ENCODE measurements at regions not wholly inside any gene's neighbourhood (a gene's known extent, or its start where the extent isn't known, plus 50 kb on each side); places are given as distances from the start of the nearest gene placed in this dataset.

DNA sequence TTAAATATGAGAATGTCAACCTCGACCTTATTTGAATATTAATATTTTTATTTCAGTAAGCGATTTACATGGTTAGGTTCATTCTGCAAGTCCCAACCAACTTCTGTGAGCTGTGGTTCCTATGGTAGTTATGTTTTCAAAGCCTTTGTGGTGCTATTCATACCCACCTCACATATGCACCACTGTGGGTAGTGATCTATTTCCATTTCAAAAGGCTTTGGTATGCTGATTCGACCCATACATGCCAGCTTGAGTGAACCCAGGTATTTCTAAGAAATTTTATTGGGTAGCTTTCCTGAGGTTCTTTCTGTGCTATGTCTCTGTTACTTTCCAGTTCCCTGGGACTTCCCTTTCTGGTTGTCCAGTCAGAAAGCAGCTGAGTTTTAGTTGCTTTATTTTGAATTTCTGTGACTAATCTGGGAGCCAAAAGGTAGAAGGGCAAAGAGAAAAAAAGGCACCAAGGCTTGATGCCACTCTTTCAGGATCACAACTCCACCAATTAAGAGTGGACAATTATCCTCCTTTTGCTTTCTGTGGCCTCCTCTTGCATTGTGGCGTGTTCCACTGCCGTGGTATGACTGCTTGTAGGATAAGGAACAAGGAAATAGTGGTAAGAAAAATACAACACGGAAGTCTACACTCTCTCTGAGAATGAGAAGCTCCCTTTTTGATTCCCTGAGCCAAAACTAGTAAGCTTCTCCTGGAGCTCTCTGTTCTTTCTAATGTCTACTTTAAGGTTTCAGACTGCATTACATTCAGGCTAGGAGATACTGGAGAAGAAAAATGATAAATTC, 729.1 kb downstream of the NOVA1 start:
- intact Hi-C loops (cut with DNase I) = no loop called here
- 63 to 67% methylated on average over 6 of the region's 6 CpGs for WGBS, 2 donors
- H3K36me3 ChIP-seq = no peaks in the 10 kb centered on the region
- no peak overlapping the region for H3K27ac ChIP-seq
- no peaks in the 10 kb centered on the region for H3K4me1 ChIP-seq
- no peaks in the 10 kb centered on the region for H3K27me3 ChIP-seq
- no peak for DNase-seq
- TF ChIP-seq, protein P1, sequence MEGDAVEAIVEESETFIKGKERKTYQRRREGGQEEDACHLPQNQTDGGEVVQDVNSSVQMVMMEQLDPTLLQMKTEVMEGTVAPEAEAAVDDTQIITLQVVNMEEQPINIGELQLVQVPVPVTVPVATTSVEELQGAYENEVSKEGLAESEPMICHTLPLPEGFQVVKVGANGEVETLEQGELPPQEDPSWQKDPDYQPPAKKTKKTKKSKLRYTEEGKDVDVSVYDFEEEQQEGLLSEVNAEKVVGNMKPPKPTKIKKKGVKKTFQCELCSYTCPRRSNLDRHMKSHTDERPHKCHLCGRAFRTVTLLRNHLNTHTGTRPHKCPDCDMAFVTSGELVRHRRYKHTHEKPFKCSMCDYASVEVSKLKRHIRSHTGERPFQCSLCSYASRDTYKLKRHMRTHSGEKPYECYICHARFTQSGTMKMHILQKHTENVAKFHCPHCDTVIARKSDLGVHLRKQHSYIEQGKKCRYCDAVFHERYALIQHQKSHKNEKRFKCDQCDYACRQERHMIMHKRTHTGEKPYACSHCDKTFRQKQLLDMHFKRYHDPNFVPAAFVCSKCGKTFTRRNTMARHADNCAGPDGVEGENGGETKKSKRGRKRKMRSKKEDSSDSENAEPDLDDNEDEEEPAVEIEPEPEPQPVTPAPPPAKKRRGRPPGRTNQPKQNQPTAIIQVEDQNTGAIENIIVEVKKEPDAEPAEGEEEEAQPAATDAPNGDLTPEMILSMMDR (IDR thresholded peaks at IDR 0.05) = no peak
- TF ChIP-seq POLR2A (IDR thresholded peaks at IDR 0.05) = no peak
- H3K9me3 ChIP-seq = no peaks in the 10 kb centered on the region
- no peak overlapping the region for H3K4me3 ChIP-seq (replicated peaks in 1 of 3)

DNA sequence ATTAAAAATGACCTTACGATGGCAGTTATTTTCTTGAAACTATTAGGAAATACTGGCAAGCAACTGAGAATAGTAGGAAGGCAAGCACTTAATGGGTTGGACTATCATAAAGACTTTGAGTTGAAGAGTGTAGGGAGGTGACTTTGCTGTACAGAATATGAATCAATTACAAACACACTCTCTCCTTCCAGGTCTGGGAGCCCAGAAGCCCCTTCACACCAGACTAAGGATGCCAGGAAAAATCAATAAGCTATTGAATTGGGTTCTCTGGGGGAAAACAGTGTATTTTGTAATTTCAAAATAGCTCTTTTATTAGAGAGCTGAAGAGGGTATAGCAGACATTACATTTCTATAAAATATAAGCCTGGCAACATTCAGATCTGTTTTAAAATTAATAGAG, 736.4 kb downstream of the NOVA1 start:
- WGBS, 2 donors = 72 to 73% methylated on average over 1 of the region's 1 CpG
- H3K4me3 ChIP-seq (replicated peaks in 1 of 3) = no peak overlapping the region
- intact Hi-C loops (cut with DNase I) = no loop called here
- no peaks in the 10 kb centered on the region for H3K4me1 ChIP-seq
- H3K27me3 ChIP-seq = no peaks in the 10 kb centered on the region
- no peak for DNase-seq
- no peaks in the 10 kb centered on the region for H3K9me3 ChIP-seq
- H3K36me3 ChIP-seq = no peaks in the 10 kb centered on the region
- no peak overlapping the region for H3K27ac ChIP-seq
- no peak for TF ChIP-seq POLR2A (IDR thresholded peaks at IDR 0.05)
- TF ChIP-seq, protein P1 (IDR thresholded peaks at IDR 0.05) = no peak

DNA sequence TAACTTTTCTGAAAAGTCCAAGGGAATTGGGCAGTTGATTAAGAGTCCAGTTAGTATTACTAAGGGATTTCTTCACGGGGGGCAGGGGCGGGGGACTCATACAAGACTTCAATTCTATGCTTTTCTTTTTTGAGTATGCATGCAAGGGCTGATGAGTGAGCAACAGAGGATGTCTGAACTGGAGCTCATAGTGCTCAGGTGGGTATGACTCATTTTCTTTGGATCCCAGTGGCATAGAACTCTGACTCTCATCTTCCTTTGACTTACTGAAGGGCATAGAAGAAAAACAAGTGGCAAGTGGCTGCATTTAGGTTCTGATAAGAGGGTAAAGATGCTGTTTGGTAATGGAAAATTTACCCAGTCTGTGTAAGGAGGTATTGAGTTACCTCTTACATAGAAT, 749.2 kb downstream of the NOVA1 start:
- no peak overlapping the region for H3K4me3 ChIP-seq (replicated peaks in 1 of 3)
- H3K4me1 ChIP-seq = no peaks in the 10 kb centered on the region
- intact Hi-C loops (cut with DNase I) = no loop called here
- no peak for DNase-seq
- 73 to 78% methylated on average over 2 of the region's 2 CpGs for WGBS, 2 donors
- TF ChIP-seq, protein P1 (IDR thresholded peaks at IDR 0.05) = no peak
- TF ChIP-seq POLR2A (IDR thresholded peaks at IDR 0.05) = no peak
- no peaks in the 10 kb centered on the region for H3K9me3 ChIP-seq
- H3K27me3 ChIP-seq = no peaks in the 10 kb centered on the region
- no peak overlapping the region for H3K27ac ChIP-seq
- H3K36me3 ChIP-seq = no peaks in the 10 kb centered on the region

DNA sequence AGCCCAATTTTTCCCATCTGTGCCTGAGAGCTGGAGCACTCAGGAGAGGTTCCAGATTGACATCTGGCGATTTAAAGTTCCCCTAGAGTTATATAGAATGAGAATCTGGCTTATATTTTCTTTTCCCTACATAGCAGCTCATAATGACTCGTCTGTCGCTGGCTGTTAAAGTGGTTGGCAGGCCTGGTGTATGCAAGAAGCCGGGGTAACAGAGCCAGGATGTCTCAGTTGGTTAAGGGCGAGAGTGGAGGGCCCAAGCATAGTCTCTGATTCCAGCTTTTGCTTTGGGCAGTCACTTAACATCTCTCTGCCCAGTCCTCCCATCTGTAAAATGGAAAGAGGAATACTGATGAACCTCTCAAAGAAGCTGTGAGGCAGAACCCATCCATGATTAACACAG, 751.6 kb downstream of the NOVA1 start:
- H3K4me1 ChIP-seq = no peaks in the 10 kb centered on the region
- H3K9me3 ChIP-seq = no peaks in the 10 kb centered on the region
- TF ChIP-seq, protein P1 (IDR thresholded peaks at IDR 0.05) = no peak
- no peak for TF ChIP-seq POLR2A (IDR thresholded peaks at IDR 0.05)
- intact Hi-C loops (cut with DNase I) = no loop called here
- H3K27me3 ChIP-seq = no peaks in the 10 kb centered on the region
- no peaks in the 10 kb centered on the region for H3K36me3 ChIP-seq
- no peak overlapping the region for H3K27ac ChIP-seq
- no peak overlapping the region for H3K4me3 ChIP-seq (replicated peaks in 1 of 3)
- DNase-seq = no peak
- WGBS, 2 donors = 81 to 88% methylated on average over 5 of the region's 5 CpGs
